ENCODE measurements at regions not wholly inside any gene's neighbourhood (a gene's known extent, or its start where the extent isn't known, plus 50 kb on each side); places are given as distances from the start of the nearest gene placed in this dataset.

GRCh38 chr17:79258843-79259242 is 184.2 kb downstream of the ENGASE start:
- TF ChIP-seq REST (IDR thresholded peaks at IDR 0.05; ENCODE audit: insufficient read depth in 1 of 2, low read depth in 2 of 2, low read length in 1 of 2) (no peak), CTCF (IDR thresholded peaks at IDR 0.05) (no peak), POLR2AphosphoS5 (IDR thresholded peaks at IDR 0.05; ENCODE audit: low read depth, low read length) (no peak), SIN3A (IDR thresholded peaks at IDR 0.05; ENCODE audit: borderline replicate concordance, insufficient read depth, low read depth, low read length) (no peak), TCF7L2 (IDR thresholded peaks at IDR 0.05; ENCODE audit: low read depth, low read length) (no peak)
